ENCODE measurements at regions not wholly inside any gene's neighbourhood (a gene's known extent, or its start where the extent isn't known, plus 50 kb on each side); places are given as distances from the start of the nearest gene placed in this dataset.

GRCh38 chr6:25192590-25193459 lies 86.3 kb upstream of the CARMIL1 start:
- TF ChIP-seq CTCF (conservative IDR thresholded peaks at IDR 0.05; ENCODE audit: low read length): no peak
- TF ChIP-seq EZH2phosphoT487 (IDR thresholded peaks at IDR 0.05; ENCODE audit: borderline replicate concordance): no peak

Measured in Loucy (cell line).